HT-29 (cell line): ENCODE measurements at regions not wholly inside any gene's neighbourhood (a gene's known extent, or its start where the extent isn't known, plus 50 kb on each side); places are given as distances from the start of the nearest gene placed in this dataset.

ENCODE experiments used
- DNase-seq: peaks from one replicate; pipeline ENCODE4 v3.0.0-alpha.2; 2015; ENCODE audit warnings: low spot score

DNA sequence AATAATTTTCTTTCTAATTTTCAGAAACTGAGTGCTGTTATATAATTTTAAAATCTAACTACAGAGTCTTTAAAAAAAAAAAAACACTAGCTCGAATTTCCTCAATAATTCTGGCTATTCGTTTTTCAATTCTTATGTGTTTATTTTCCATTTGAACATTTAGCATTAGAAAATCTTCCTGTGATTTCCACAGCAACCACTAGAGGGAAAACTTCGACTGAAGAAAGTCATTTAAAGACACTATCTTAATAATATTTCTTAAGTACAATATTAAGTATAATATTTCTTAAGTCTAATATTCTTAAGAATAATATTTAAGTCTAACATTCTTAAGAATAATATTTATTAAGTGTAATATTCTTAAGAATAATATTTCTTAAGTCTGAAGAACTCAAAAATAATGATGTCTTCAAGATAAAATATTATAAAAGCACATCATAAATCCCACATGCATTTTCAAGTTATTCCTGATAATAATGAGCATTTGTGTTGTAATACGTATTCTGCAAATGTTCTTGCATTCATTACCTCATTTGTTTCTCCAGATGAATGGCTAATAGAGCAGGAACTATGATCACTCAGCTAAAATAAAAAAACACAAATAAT is 118.4 kb upstream of the WDR17 start:
- peak; percentile 55 for DNase-seq

DNA sequence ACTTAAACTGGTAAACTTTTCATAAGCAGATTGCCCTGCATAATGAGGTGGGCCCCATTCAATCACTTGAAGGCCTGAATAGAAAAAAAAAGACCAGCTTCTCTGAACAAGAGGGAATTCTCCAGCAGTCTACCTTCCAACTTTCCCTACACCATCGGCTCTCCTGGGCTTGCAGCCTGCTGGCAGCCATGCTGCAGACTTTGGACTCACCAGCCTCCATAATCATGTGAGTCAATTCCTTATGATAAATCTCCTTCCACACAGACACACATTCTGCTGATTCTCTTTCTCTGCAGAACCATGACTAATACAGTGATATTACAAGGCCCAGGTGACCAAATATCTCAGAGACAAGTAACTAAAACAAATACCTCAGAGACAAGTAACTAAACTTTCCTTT is 113.8 kb upstream of the WDR17 start:
- peak; percentile 26 for DNase-seq

DNA sequence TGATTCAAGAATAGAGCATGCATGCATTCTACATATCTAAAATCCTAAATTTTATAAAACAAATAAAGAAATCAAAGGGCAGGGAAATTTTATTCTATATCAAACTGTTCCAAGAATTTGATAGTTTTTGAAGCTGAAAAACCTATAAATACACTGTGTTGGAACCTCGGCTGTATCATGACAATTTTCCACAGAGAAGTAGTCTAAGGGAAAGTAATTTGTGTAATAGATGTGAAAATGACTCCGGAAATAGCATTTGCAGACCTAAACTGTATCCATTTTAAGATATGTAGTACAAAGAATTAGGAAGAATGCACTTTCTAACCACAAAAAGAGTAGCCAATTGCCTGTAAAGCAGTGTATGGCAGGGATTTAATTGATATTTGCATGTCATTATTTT is 112.5 kb upstream of the WDR17 start:
- no peak for DNase-seq

DNA sequence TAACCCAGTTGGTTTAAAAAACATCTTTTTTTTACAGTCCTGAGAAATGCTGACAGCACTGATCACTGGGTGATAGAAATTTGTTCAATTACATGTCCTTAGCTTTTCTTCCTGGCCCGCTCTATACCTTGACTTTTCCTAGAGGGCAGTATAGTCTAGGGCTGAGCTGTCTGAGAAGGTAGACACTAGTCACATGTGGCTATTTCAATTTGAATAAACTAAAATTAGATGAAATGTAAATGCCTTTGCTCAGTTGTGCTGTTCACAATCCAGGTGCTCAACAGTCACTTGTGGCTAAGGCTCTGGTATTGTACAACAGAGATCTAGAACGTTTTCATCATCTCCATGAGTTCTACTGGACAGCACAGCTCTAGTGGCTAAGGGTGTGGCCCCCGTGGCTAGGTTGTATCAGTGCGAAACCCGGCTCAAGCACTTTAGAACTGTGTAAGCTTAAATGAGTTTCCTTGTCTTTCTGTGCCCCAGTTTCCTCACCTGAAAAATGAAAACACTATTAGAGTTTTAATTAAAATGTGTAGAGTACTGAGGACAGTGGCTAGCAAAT is 111.6 kb upstream of the WDR17 start:
- DNase-seq = no peak

DNA sequence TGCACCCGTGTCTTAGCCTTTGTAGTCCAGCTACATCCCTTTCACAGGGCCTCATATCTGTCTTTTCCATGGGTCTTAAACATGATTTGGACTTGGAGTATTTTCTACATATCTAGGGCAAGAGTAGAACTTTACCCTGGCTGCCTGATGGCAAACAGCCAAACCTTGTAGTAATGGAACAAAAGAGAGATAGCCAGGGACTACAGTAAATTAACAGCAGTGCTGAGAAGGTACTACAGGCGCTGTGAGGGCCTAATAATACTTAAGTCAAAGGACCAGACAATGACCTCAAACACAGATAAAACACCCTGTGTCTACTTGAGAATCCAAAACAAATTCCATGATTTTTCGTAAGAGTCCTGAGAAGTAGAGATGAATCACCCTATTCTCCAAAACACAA is 111.0 kb upstream of the WDR17 start:
- no peak for DNase-seq

DNA sequence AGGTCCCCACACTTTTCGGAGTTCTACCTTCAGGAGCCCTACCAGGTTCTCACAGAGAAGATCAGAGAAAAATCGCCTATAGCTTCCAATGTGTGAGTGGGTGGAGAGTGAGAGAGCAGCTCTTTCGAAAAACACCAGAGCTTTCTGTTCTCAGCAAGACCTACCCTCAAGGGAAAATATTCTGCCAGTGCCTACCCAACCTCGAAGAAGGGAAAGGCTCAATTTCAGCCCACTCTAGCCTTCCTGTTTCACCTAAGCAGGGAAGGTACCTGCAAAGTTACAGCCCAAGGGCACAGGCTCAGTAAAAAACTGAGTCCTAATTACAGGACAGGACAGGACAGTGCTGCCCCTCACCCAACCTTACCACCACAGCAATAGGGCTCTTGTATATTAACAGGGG is 104.0 kb upstream of the WDR17 start:
- DNase-seq = no peak

DNA sequence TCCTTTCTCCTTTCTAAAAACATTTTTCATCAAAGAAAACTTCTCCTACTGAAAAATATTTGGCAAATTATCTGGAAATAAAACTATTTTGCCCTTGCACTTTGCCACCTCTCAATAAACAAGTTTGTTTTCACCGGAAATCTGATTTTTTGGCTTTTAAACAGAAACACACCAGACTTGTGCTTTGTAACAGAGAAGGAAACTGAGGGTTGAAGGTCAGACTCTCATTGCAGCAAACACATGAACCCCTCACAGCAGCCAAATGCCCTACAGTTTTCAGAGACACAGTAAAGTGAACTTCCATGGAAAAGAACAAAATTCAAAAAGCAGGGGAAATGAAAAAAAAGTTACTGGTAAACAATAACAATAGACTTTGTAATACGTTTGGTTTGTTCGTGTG is 95.6 kb upstream of the WDR17 start:
- DNase-seq = no peak

DNA sequence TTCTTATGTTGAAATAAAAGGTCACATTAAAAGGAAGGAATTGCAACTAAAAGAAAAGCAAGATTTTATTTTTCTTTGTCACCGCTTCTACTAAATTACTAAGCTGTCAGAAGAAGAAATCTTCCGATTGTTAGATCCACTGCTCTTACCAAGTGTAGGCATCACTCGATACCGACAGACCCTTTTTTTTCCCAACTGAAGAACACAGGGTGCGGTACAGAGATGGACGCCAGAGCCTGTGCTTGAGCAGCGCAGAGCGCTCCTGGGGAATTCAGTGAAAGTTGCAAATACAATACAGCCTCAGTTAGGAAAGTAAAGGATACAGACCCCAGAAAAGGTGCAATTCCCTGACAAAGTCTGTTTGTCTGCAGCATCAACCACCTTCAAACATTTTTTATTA is 94.9 kb upstream of the WDR17 start:
- no peak for DNase-seq

DNA sequence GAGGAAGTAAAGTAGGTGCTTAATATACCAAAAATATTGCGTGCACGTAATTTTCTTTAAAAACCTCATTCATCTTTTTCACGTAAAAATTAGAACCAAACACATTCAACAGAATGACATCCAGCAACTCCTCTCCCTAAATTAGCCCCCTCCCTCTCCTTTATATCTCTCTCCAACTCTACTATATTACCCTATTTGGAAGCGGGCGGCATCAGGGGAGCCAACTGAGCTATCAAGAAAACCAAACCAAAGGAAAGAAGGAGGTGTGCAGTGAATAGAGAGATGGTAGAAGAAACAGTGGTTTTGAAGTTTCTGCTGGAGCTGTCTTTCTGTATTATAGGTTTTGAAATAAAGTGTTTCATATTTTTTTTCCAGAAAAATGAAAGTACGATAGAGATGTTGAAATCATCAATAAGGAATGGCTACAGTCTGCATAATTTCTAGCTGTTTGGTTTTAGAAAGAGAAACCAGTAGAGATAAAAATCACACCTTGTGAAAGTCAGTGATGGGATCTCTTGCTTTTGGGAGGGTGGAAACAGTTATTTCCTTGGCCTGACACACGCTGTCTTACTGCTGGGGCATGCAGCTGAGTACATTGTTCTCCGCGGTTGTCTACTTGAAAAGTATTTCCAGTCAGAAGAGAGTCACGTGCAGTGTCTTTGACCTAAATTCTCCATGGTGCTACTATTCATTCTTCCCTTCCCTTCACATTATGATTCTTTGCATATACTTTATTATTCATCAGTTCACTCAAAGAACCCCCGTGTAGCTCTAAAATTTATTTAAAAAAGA is 94.1 kb upstream of the WDR17 start:
- no peak for DNase-seq

DNA sequence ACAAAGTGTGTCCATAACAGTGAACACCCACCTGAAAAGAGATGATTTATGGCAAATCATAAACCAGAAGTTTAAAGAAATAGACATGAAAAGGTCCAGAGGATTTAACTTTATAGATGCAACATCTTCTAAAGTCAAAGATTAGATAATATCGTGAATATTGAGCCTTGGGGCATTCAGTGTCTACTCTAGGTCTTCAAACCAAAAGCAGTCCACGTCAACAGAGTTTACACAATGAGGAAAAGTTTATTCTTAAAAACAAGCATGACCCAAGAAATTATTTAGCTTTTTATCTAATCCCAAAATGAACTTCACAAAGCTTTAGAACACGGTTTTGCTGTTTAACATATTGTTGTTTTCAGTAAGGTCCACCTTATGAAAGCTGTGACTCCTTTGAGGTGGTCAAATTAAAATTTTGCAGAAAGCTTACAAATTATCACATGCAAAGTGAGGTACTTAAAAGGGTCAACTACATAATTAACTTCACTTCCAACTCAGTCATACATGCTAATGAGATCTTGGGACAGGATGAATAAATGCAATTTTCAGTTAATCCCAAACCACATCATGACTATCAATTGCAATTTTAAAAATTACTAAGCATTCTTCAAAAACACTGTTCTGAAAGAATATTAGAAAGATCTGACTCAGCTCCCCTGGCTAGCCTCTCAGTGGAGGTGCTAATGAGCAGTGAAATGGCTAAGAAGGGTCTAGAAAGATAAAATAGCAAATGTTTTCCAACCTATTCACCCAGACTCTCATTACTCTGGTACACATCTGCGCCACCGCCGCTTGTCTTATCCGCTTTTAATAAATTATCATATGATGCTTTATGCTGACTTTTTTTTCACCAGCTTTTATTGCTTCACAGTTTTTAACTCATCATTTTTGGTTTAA is 92.4 kb upstream of the WDR17 start:
- DNase-seq = no peak

DNA sequence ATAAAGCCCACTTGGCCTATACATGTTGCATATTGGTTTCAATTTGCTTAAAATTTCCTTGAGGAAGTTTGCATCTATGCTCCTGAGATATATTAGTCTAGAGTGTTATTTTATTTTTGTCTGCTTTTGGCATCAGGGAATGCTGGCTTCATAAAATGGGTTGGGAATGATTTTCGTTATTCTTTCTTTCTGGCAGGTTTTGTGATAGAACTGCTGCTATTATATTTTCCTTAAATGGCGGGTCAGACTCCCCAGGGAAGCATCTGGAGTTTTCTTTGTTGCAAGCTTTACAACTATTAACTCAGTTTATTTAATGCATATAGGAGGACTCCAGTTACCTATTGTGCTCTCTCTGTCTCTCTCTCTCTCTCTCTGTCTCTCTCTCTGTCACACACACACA is 82.0 kb upstream of the WDR17 start:
- DNase-seq = no peak

DNA sequence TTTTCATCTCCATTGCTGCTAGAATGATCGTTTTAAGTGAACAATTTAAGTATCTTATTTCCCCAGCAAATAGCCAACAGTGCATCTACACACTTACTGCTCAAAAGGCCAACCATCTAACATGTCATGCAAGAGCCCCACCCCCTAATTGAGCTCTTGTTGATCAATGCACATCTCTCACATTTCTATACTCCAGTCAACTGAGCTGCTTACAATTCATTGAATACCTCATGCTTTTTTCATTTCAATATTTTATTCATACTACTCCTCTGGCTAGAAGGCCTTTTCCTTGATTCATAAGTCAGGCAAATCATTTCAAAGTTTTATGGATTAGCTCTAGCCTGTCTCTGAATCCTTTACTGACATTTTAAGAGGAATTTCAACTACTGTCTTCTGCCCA is 79.0 kb upstream of the WDR17 start:
- no peak for DNase-seq

DNA sequence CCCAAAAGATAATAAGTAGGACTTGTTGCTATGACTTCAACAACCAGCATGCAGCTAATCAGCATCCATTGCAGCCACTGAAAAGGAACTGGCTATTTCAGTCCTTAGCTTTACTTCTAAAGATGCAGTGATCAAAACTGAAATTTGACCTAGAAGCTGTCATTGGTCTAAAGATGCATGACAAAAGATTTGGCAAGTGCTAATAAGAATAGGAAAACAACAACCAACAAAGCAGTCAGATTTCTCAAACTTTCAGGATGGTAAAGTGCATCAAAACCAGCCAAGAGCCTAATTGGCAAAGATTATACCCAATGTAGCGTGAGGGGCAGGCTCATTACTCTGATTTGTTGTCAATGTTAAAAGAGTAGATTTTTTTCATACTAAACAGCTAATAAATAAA is 77.1 kb upstream of the WDR17 start:
- no peak for DNase-seq

DNA sequence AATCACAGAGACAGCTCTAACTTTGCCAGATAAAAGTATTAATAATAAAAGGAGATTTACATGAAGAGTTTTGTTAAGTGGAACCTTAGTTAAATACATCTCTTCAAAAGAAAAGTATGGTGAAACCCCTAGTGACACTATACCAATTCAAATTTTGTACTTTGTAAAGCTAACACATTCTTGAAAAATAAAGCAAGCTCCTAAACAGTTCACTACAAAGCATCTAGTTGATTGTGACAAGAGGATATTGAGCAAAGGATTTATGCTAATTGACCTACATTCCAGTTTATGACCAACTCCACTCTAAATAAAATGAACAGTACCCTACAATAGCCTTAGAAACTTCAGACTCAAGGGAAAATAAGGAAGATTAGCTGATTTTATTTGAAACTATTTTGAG is 69.4 kb upstream of the WDR17 start:
- DNase-seq = no peak

DNA sequence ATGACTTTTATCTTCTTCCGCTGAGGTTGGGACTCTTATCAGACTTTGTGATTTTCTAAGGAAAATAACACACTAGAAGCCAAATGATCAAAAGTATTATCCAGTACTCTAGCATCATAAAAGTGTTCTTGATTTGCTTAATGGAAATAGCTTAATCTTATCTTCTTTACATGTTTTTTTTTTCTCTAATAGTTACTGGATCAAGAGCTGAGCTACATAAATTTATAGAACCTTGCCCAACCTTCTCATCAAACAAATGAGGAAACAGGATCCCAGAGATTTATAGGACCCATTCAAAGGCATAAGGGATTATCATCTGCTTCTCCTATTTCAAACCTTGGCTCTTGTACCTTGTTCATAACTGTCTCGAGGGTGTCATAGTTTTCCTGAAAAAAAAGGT is 68.3 kb upstream of the WDR17 start:
- no peak for DNase-seq

DNA sequence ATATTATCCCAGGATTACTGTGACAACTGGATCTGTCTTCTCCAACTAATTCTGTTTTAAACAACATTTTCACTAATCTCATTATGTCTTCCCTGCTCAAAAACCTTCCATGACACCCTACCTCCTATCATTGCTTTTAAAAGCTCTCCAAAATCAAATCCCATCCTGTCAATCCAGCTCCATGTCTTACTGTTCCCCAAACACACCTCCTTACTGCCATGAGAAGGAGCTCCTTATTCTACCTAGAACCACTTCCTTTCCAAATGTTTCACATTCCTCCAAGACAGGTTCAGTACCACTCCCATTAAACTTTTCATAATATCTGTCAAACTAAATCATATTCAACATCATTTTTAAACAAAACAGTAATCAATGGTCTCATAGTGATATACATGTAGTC is 66.9 kb upstream of the WDR17 start:
- peak; percentile 5 for DNase-seq

DNA sequence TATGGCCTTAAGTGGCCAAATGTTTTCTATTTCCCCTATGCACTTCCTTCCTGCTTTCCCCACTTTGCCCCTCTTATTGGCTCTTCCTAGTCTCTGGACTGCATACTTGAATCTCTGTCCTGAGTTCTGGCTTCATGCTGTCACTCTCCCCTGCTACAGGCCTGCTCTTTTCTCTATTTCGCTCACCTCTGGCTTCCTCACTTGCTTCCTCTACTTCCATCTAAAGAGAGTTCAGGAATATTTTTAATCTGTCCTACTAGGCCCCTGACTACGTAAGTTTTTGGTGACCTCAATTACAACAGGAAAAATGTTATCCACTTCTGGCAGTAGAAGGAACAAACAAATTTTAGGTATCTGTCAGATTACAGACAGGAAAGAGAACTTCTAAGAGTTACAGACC is 65.7 kb upstream of the WDR17 start:
- DNase-seq = no peak

DNA sequence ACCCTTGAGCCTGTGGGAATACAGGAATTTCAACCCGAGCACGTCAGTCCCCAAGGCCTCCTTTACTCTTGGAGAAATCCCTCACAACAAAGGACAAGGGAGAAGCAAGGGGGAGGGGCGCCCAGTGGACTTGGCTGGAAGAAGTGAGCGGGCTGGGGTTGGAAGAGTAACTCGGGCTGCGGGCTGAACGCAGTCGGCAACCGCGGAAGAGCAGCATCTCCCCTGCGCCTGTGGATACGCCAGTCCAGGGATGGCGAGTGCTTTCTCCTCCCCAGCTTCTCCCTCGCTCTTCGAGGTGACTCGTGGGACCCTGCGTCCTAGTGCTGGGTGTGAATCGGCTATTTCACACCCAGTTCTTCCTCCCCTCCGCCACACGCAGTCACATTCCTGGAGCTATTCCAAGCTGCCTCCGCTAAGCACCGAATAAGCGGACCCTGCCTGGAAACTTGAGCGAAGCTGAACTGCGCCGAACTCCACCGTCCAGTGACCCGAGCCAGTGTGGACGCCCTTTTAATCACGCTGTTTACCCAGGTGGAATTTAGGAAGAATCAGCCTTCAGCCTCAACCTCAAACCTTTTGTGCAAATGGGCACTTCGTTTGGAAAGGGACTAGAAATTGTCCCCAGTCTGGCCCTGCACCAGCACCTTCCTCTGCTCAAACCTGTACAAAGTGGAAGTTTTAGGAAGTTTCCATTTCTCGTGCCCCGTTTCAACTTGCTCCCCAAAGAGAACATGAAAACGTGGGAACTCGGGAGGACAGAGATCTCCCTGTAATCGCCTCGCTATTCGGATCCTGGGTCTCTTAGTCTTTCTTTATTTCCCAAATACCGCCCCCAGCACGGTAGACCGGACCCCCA is 64.3 kb upstream of the WDR17 start:
- DNase-seq = no peak

DNA sequence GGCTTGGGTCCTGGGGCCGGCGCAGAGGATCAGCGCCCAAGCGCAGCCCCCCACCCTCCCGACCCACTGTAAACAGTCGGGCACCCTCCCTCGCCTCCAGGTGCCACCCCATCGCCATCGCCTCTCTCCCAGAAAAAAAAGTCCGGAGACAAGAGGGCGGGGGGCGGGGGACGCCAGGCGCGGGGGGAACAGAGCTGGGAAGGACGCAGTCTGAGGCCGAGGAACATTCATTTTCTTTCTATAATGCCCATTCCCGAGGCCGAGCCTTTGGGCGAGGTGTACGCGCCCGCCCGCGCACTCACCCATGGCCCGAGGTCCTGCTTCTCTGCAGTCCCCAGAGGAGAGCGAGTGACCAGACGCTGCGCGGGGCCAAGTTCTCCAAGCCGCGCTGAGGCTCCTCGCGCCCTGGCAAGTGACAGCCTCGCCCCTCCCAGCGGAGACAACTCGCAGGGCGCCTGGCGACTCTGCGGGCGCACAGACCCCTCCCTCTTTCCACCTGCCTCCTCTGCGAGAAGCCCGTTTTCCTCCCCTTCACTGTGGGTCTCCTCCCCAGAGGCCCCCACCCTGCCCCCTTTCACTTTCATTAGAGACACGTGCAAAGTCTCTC is 63.5 kb upstream of the WDR17 start:
- DNase-seq = no peak

DNA sequence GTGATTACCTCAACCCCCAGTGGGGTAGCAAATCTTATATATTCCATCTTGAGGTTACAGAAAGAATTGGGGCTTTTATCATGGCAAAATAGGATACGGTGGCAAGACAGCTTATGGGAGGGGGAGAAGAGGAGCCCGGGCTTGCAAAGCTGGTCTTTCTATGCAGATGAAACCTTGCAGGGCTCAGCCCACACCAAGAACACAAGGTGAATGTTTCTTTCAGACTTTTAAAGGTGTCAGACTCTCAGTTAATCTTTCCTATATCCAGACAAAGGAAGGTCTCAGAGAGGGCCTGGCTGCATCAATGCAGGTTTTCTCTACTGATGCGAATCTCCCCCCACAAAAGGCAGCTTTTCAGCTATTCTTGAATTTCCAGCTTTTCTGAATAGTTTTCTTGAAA is 59.9 kb upstream of the WDR17 start:
- no peak for DNase-seq

DNA sequence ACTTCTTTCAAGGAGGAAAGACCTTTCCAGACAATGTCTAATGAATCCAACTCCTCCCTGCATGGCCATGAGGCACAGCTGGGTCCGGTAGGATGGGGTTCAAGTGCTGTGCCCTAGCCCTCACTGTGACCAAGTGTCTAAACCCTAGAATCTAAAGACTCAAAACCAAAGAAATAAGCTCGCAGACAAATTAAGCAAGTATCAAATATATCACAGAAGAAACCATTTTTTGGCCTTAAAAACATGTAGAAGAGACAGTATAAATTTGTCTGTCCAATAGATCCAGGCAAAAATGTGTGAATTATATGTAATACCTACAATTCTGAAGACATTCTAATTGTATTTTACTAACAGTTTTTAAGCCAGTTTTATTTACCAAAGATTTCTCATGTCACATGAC is 56.4 kb upstream of the WDR17 start:
- no peak for DNase-seq
